GDM1 (cell line): ENCODE measurements at regions not wholly inside any gene's neighbourhood (a gene's known extent, or its start where the extent isn't known, plus 50 kb on each side); places are given as distances from the start of the nearest gene placed in this dataset.
"Not testable (repeated sequence)": the region's sequence is repeated elsewhere in the genome, so short reads cannot be mapped to it uniquely, and the experiment has no call there.

Experiments used
- DNase-seq: peaks from one replicate; lab custom pipeline; 2025; lab: John Stamatoyannopoulos, UW

DNA sequence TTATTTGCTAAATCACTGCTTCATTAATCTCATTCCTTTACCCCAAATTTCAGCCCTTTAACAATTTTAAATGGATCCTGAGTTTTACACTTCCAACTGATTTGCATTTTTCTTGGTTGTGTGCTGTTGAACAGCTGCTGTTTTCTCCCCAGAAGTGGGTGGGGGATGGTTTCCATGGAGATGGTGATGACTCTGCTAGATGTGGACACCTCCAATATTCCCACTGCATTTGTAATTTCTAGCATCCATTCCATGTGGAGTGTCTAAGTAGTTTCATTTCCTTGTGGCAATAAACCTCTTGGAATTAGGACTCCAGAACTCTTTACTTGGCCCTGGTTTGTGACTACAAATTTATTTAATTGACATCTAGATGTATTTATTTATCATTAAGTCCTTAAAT lies 330.4 kb downstream of the GBA3 start:
- DNase-seq, result no peak

DNA sequence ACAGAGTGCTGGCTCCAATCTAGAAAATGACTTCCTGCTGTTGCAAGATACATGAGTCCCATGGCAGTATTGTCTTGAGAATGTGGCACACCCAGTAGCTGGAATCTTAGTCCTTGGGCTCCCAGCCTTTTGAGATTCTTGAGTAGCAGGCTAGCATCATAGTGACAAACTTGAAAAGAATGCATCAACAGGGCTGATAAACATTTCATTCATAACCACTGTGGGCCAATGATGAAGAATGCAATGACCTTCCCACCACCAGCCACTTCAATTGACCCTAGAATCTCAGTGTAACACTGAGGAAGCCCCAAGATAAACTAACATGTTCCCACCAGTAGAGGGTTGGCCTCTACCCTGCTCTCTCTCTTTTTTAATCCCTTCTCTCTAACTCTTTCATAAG lies 329.3 kb downstream of the GBA3 start:
- DNase-seq, result no peak

DNA sequence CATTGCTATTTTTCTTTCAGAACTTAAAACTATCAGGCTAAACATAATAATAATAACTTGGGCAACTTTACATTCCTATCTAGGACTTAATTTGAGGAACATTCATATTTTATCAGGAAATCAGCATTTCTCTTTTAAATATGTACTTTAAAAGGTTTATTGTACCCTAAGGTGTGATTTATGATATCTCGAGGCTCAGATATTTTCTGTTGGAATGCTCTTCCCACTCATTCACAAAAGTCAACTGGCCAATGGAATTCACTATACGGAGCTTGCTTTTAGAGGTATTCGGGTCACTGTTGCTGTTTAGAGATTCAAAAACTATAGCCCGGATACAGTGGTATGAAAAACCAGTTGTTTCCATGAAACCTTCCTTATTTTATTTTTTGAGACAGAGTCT lies 328.3 kb downstream of the GBA3 start:
- no peak for DNase-seq

DNA sequence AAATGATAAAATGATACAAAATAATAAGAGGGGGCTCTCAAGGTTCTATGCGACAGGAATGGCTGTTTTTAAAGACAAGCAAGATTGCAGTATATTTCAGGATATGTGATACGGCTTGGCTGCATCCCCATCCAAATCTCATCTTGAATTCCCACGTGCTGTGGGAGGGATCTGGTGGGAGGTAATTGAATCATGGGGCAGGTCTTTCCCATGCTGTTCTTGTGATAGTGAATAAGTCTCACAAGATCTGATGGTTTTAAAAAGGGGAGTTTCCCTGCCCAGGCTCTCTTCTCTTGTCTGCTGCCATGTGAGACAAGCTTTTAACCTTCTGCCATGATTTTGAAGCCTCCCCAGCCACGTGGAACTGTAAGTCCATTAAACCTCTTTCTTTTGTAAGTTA lies 327.7 kb downstream of the GBA3 start:
- DNase-seq, result not testable (repeated sequence)

DNA sequence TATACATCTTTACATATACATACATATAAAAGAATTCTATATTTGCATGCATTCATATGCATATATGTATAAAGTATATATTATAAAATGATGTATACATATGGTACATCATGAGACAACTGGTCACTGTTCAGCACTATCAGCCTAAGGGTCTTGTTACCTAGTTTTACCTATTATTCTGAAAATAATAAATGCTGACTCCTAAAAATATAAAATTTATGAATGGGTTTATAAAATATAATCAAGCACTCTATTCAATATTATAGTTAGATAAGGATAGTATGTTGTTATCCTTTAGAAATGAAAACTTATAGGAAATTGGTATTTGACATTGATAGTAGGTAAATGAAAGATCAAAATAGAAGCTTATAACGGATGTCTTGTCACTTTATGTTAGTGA lies 324.2 kb downstream of the GBA3 start:
- DNase-seq, result no peak

DNA sequence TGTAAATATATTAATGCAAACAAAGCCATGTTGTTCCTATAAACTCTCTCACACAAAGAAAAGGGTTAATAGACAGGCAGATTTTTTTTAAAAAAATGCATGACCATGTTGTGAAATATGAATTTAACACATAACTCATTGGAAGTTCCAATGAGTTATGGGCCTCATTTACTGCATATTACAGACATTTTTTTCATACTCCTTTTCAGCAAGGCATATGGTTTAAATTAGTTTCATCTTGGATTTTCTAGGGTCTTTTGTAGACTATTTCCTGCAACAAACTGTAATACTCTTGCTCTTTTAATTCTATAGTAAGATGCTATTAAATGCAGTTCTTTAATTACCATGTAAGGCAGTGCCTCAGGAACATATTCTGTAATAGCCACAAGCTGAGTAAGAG lies 323.1 kb downstream of the GBA3 start:
- no peak for DNase-seq

DNA sequence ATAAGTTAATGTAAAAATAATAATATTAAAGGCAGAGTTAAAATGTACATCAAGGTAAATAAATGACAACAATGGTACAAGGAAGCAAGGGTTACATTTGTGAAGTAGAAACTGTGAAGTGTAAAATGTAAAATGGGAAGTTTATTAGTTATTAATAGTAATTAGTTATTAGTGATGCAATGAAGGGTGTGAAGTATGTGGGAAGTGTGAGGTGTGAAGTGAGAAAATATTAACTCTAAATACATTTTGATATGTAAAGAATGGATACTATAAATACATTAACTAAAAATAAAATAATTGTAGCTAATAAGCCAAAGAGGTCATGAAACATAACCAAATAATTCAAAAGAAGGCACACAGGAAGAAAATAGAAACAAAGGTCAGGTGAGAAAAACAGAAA lies 316.4 kb downstream of the GBA3 start:
- no peak for DNase-seq

DNA sequence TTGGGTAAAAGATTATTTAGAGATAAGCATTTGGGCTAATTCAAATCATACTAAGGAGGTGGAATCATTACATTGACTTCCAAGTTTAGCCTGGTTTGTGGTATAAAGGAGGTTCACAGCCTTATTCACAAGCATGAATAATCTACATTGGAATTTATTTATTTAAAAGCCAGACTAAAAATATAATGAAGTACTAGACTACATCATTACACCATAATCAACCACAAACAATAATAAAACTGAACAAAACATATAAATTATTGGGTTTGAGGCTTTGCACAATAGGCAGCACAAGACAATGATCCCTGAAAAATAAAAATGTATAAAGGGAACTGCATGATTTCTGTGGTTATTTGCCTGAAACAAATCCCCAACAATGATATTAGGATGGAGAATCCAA lies 314.0 kb downstream of the GBA3 start:
- no peak for DNase-seq

DNA sequence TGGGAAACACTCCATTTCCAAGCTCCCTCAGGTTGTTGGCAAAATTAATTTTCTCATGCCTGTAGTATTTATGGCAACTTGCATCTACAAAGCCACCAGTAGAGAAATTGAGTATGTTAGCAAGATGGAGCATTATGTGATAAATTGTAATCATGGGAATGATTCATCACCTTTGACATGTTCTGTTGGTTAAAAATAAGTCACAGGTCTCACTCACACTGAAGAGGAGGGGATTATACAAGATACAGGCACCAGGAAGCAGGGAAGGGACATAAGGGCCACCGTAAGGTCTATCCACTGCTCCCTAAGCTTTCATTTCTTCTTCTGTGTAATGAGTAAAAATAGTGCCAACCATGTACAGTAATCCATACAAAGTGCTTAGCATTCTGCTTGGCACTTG lies 313.0 kb downstream of the GBA3 start:
- DNase-seq, result no peak

DNA sequence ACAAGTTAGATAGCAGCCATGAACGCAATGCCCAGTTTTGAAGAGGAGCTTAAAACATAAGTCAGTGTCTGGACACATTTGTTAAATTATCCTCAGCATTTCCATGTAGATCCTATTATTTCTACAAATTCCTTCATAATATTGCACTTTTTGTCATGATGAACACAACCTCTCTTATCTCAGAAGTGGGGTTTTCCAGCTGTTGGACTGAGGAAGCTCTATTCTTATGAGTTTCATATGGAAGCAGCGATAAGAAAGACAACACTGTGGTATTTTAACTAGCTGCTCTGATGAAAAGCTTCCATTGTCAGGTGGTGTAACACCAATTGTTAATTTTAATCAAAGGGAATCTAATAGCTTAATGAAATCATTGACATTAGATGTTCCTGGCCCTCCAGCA lies 308.7 kb downstream of the GBA3 start:
- no peak for DNase-seq

DNA sequence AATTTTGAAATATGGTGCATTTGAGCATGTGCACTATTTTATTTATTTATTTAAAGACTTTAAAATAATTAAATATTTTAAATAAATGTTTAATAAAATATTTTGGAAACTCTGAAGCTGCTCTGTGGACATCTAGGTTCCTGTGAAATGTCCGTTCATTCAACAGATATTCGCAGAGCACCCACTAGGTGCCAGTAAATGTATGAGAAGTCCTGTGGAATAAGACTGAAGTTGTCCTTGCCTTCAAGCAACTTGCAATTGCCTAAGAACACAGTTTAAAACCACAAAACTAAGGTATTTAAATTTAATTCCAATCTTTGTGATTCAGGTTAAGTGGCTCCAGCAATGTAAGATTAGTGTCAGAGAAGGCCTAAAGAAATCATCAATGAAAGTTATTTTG lies 306.7 kb downstream of the GBA3 start:
- DNase-seq, result no peak

DNA sequence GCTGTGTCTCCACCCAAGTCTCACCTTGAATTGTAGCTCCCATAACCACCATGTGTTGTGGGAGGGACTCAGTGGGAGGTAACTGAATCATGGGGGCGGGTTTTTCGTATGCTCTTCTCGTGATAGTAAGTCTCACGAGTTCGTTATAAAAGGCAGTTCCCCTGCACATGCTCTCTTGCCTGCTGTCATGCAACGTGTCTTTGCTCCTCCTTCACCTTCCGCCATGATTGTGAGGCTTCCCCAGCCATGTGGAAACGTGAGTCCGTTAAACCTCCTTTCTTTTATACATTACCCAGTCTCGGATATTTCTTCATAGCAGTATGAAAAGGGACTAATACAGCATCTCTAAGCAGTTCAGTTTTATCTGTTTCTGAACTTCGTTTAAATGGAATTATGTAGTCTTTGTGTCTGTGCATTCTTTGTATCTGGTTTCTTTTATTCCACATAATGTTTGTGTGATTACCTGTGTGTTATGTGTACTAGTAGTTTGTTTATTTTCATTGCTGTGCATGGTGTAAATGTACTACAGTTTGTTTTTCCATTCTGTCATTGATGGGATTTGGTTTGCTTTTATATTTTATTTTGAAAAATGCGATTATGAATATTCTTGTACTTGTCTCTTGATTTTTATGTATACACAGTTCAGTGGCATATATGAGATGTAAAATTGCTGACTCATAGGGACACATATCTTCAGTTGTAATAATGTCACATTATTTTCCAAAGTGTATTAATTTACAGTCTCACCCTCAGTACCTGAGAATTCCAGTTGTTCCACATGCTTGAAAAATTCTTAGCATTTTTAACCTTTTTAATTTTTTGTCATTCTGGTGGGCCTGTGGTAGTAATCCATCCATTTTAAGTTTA lies 304.9 kb downstream of the GBA3 start:
- no peak for DNase-seq

DNA sequence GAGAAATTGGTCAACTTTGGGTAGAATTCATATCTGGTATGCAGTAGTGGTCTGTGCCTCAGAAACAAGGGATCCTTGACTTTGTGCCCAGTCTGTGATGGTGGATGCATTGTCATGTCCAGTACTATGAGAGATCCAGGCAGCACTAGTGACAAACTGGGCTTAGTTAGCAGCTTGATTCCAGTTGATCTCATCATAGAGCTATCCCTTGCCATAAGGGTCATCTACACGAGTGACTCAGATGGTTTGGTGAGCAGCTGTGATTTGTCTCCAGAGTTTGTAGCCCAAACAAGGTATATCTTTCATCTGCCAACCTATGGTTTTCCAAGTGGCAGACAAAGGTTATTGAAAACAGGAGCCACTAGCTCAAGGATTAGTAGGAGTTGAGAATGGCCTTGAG lies 298.8 kb downstream of the GBA3 start:
- no peak for DNase-seq

DNA sequence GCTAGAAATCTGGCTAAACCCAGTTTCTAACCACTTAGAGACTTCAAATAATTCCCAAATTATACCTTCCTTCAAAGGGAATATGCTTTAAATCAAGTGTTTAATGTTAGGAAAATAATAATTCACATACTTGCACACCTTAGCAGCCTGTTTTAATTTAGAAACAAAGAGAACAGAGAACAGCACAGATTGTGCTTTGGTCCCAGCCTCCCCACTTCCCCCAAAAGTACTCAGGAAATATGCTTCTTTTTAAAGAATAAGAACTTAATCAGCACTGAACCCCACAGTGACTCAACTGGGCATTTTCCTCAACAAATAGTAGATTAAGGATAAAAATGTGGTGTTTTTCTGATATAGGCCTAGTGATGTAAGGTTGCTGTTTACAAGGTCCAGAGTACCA lies 295.8 kb downstream of the GBA3 start:
- no peak for DNase-seq

DNA sequence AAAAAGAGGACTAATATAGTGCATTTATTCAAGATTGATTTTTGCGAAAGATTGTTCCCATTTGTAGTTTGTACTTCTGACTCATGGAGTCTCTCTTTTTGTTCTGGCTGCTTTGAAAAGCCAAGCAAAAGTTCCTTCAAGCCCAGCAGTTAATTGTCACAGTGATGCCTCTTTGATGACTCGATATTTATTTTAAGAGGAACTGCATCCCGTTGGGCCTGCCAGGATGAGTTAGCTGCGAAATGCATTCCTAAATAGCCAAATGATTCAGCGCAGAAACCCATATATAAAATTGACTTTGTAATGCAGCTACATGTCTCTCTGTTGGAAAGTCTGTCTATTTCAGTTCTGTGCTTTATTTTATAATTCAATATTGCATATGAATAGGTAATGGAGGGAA lies 295.1 kb downstream of the GBA3 start:
- no peak for DNase-seq

DNA sequence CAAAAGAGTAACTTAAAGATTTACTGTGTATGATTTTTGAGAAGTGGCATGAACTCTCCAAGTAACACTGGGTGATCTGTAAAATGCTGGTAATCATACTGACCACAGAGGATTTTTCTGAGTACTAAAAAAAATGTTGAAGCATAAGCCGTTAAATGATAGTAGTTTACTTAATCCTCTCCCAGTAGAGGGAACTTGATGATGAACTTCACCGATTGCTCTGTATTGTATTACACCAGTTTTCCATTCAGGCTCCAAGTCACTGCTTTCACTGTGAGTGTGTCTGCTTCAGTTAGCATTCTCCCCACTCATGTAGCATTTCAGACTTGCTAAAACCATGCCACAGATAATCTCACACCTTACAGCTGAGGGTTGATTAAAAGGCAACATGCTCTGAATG lies 294.1 kb downstream of the GBA3 start:
- no peak for DNase-seq

DNA sequence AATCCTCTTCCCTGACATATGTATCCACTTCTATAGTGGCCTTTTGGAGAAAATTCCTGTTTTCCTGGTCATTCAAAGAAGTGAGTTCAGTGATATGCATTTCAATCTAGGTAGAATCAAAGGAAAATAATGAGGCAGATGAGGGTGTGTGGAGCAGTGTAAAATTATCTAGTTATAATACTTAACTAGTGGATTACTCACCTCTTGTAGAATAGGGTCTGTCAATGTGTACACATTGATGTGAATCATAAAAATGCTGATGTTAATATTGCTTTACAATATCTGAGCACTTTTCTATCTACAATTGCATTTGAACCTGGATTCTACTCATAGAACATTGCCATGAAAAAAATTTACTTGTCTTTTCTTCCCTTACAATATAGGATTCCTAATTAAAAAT lies 293.5 kb downstream of the GBA3 start:
- no peak for DNase-seq

DNA sequence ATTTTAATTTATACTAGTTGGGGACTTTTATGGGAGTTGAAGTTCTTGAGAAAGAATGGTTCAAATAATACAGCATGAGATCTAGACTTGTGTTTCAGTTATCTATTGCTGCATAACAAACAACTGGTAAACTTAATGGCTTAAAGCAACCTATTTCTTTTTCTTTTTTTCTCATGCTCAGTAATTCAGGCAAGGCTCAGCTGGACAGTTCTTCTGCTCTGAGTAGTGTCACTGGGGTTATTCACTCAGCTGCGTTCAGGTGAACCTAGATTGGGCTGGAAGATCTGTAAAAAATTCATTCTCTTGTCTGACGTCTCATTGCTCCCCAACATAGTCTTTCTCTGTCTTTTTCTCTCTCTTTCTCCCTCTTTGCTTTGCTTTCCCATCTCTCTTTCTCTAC lies 291.7 kb downstream of the GBA3 start:
- DNase-seq, result no peak

DNA sequence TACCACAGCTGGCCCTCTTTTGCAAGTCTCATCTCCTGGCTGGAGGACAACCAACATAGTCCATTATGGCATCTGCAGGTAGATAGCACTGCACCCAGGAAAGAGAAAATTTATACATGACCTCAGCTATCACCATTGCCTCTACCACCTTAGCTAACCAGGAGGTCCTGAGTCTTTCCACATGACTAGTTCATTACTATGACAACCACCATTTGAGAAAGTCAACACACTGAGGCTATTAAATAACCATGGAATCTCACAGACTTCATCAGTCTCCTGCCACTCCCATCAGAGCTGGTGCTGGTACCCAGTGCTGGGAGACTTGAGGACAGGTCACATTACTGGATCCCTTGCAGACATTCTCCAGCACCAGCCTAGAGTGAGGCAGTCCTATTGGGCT lies 285.9 kb downstream of the GBA3 start:
- no peak for DNase-seq

DNA sequence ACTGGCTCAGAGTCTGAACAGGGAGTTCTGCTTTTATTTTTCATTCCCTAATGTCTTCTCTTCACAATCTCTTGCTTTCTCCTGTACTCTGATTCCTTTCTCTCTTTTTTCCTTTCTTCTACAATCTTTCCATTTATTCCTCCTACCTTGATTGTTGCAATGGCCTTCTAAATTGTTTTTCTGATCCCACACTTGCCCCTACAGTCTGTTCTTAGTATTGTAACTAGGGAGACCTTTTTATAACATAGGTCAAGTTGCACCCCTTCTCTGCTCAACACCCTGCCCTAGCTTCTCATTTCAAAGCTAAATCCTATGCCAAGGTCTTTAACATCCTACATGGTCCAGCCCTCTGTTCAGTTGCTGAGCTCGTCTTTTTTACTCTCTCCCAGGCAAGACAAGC lies 277.9 kb downstream of the GBA3 start:
- no peak for DNase-seq

DNA sequence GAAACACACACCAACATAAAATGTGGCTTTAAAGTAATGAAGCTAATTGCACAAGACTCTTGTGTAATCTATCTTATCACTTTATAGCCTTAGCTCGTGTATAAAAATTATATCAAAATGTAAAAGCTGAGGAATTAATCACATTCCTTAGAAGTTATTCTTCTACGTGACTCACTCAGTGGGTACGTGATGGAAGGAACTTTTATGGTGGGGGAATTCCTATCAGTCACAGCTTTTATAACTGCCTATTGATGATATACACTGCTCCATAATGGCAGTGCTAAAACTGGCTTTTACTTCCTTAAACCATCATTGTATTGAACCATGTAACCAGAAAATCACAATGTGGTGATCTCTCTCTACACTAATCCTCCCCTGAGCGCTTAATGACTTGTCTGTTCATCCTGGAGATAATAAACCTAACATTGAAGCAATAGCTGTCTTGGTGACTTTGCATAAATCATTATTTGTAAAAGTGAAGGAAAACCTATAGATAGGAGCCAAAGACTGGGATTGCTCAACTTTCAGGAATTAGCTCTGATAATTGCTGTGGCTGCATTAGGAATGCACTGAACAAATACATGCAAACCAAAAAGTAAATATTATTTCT lies 276.7 kb downstream of the GBA3 start:
- no peak for DNase-seq

DNA sequence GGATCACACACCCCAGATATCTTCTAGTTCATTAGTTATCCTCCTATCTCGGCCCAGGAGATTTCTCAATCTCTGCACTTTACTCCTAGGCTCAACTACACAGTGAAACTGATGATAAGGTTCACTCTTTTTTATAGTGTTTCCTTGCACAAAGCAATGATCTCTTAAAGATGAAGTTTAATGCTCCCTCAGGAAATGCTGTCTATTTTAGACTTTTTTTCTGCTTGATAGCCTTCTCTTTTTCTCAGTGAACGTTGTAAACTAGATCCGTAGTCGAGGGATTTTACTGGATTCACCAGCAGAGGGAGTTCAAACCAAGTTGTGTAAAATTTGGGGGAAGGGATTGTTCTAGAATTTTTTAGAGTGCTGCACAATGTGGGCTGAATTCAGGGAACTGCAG lies 269.6 kb downstream of the GBA3 start:
- DNase-seq, result no peak

DNA sequence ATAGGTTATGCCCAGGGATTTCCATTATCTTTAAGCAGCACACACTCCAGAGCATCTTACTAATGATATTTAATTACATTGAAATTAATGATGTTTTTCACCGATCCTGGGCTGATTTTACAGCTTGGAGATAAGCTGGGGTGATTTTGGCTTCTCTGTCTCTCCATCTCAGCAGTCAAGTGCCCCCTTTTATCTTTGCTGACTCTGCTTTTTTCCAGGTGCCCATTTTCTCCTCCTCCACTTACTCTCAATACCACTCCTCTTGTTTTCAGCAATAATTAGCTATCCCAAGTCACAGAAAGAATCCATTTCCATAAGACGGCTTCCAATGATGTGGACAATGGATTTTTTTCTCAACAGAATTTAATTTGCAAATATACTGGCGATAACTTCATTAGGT lies 266.7 kb downstream of the GBA3 start:
- DNase-seq, result no peak

DNA sequence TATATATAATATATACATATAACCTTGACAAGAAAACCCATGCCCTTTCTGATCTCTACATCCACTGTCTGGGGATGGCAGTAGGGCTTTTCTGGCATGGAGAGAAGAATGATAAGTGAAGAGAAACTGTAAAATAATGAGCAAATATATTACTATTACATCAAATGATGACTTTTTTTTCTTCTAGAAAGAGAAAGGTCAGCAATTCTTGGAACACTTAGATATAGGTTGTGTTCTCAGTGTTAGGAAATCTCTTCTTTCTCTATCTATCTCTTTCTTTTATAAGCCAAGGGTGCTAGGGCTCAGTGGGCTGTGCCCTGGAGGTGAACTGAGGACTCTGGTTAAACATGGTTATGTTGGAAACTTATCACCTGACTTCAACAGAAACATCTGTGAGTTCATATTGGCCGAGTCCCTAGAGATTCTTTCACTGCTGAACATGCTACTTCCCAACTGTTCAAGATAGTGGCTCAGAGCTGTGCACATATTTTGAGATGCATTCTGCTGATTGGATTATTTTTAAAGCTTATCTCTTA lies 265.1 kb downstream of the GBA3 start:
- DNase-seq, result no peak
